GM23338 (cell line): ENCODE measurements at regions not wholly inside any gene's neighbourhood (a gene's known extent, or its start where the extent isn't known, plus 50 kb on each side); places are given as distances from the start of the nearest gene placed in this dataset.

Source experiments
- CREB1 ChIP-seq: fragments of 250-450 bp; sonication (Bioruptor Pico); IDR thresholded peaks from 2 replicates; pipeline ENCODE4 v1.5.0; 2020; ENCODE audit warnings: low read depth, mild to moderate bottlenecking, moderate library complexity
- EZH2 ChIP-seq: fragments of 200-600 bp; sonication (generic); IDR thresholded peaks from one replicate; pipeline ENCODE4 v1.8.0; 2017; ENCODE audit warnings: antibody characterized with exemption, mild to moderate bottlenecking, low read depth; ENCODE audit not compliant: unreplicated experiment
- EZH2phosphoT487 ChIP-seq: fragments of 200-600 bp; sonication (generic); IDR thresholded peaks from one replicate; pipeline ENCODE4 v1.8.1; 2018; ENCODE audit warnings: antibody characterized with exemption; ENCODE audit not compliant: unreplicated experiment
- JUNB ChIP-seq: IDR thresholded peaks from one replicate; pipeline ENCODE4 v1.6.1; 2016; ENCODE audit warnings: antibody characterized with exemption; ENCODE audit not compliant: unreplicated experiment
- NANOG ChIP-seq: IDR thresholded peaks from 2 replicates; pipeline ENCODE4 v1.6.1; 2016; ENCODE audit warnings: antibody characterized with exemption, borderline replicate concordance
- POLR2AphosphoS5 ChIP-seq: IDR thresholded peaks from 2 replicates; pipeline ENCODE4 v1.6.1; 2016; ENCODE audit warnings: antibody characterized with exemption, low read depth
- TF ChIP-seq, protein P1 (sequence below), 2 experiments: fragments of 200-600 bp in 1 of 2; sonication (generic) in 1 of 2; conservative IDR thresholded peaks; 2 replicates each; pipeline versions ENCODE4 v1.5.1 to v1.6.1; 2016 to 2017; ENCODE audit warnings: antibody characterized with exemption in 2 of 2, low read depth in 2 of 2, mild to moderate bottlenecking in 2 of 2, moderate library complexity in 1 of 2

DNA sequence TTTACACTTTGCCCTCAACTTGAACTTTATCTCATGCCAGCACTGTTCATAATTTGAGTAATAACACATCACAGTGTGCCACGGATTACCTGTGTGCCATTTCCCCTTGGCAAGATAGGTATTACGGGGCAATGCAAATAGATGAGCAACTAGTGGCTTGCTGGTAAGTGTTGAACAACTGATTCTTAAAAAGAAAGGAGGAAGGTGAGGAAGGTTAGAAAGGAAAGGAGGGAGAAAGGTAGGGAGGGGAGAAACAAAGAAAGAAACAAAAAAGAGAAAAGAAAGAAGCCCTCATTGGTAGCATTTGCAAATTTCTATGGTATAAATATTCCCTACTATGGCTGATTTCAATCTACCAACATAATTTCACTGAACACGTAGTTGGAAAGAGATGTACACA, 118.2 kb upstream of the OLIG2 start:
- TF ChIP-seq, protein P1, sequence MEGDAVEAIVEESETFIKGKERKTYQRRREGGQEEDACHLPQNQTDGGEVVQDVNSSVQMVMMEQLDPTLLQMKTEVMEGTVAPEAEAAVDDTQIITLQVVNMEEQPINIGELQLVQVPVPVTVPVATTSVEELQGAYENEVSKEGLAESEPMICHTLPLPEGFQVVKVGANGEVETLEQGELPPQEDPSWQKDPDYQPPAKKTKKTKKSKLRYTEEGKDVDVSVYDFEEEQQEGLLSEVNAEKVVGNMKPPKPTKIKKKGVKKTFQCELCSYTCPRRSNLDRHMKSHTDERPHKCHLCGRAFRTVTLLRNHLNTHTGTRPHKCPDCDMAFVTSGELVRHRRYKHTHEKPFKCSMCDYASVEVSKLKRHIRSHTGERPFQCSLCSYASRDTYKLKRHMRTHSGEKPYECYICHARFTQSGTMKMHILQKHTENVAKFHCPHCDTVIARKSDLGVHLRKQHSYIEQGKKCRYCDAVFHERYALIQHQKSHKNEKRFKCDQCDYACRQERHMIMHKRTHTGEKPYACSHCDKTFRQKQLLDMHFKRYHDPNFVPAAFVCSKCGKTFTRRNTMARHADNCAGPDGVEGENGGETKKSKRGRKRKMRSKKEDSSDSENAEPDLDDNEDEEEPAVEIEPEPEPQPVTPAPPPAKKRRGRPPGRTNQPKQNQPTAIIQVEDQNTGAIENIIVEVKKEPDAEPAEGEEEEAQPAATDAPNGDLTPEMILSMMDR (conservative IDR thresholded peaks at IDR 0.05; ENCODE audit: low read depth in 2 of 2) = no peak
- TF ChIP-seq EZH2phosphoT487 = no peak
- TF ChIP-seq NANOG = no peak
- TF ChIP-seq EZH2 = no peak
- no peak for TF ChIP-seq POLR2AphosphoS5
- no peak for TF ChIP-seq JUNB
- TF ChIP-seq CREB1 = no peak
